ENCODE measurements at regions not wholly inside any gene's neighbourhood (a gene's known extent, or its start where the extent isn't known, plus 50 kb on each side); places are given as distances from the start of the nearest gene placed in this dataset.
"Not testable (repeated sequence)": the region's sequence is repeated elsewhere in the genome, so short reads cannot be mapped to it uniquely, and the experiment has no call there.

DNA sequence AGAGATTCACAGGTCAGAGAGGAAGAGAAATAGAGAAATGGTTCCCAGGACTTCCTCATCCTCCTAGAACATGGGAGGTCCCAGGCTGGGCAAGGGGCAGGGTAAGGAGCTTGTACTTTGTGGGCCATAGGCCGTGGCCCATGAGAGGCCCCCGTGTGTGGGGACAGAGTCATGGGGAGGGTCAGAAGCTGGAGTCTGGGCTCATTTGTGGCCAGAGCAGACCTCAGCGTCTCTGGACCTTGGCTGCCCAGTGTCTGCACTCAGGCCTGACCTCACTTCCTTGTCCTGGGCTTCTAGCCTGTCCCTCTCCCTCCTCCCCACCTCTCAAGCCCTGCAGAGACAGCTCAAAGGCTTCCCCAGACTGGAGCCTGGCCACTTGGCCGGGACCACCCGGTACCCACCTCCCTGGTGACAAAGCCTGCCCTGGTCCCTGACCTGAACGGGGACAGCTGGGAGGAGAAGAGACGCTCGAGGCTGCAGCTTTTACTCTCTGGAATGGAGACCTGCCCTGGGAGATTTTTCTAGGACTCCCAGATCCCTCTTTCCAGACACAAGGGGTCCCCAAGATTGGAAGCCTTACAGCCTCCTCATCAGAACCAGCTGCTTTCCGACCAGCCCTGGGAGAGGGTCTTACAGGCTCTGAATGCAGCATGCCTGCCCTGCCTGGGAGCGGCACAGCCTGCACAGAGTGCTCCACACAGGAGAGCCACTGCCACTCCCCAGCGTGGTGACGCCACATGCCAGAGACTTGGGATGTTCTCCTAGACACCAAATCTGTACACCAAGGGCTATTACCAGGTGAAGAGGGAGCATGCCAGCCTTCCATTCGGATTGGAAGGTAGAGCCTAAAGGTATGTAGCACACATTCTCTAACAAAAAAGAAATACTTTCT is 569.0 kb upstream of the B3GAT1 start:
- peak; percentile 66 for ATAC-seq

DNA sequence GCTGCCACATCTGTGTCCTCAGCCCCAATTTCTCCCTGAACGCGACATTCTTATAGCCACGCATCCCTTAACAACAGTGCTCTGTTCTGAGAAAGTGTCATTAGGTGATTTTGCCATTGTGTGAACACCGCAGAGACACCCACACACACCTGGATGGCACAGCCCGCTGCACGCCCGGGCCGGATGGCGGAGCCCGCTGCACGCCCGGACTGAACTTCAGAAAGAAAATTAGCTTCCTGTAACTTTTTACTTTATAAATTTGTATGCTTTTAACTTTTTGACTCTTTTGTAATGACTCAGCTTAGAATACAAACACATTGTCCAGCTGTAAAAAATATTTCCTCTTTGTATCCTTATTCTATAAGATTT is 567.0 kb upstream of the B3GAT1 start:
- ATAC-seq; DNase-seq (ENCODE audit: low spot score): not testable (repeated sequence)

More for the DNA sequence above, 569.0 kb upstream of the B3GAT1 start:
- no peak for DNase-seq (ENCODE audit: low spot score)

DNA sequence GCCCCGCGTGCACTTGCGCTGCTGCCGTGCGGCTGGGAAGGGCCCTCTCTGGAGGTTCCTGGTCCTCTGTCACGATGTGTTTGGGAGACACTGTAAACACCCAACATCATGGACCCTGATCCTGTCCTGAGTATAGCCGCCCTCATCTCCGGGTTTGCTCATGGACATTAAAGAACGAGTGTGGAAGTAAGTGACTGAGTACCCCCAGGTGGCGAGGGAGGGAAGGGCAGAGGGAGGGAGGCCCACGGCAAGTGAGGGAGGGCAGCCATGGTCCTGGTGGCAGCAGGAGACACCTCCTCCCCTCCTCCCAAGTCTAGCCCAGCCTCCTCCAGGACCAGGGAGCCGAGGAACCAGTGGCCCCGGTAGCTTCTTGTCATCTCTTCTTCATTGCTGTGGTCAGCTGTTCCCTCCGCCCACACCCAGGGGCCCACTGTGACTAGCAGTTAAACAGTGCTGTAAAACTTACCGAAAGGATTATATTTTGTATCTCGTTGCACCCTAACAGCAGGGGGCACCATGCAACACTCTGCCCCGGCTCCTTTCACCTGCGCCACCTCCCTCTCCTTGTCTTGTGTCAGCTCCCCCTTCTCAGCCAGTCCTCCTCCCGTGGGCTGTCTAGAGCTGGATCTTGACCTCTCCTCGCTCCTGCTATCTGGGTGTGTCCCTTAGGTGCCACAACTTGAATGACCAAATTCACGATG is 566.5 kb upstream of the B3GAT1 start:
- no peak for ATAC-seq
- no peak for DNase-seq (ENCODE audit: low spot score)

DNA sequence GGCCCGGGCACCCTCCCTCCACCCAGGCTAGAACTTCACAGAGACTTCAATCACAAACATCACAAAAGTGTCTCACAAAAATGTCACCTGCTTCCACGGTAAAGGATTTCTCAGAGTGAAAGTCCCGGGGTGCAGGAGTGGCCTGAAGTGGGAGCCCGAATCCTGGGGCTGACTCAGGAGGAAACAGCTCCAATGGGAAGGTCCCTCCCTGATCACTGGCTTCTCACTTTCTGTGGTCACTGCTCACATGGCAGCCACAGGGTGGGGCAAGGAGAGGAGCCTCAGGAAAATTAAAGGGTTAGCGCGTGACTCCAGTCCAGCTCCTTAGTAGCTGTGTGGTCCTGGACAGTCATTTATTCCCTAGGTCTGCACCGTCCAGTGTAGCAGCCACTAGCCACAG is 564.5 kb upstream of the B3GAT1 start:
- ATAC-seq (no peak), DNase-seq (ENCODE audit: low spot score) (no peak)

DNA sequence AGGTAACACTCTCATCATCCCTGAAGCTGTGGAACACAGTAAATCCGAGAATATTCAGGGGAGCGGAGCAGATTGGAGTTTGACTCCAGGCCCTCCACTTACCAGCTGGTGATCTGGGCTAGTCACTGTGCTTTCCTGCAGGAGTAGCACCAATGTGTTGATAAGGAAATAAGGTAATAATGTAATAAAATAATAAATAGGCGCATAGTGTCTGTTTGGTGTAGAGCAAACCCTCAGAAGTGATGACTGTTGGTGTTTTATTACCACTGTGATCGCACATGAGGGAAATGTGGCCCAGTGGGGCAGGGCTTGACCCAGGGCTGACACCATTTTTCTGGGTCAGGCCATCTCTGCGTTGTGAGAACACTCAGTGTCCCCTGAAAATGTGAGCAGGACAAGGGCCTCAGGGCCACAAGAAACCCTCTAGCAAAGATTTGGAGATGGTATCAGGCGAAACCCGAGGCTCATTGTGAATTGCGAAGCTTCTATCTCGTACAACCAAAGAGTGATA is 563.9 kb upstream of the B3GAT1 start:
- DNase-seq (ENCODE audit: low spot score), result no peak
- ATAC-seq, result no peak

DNA sequence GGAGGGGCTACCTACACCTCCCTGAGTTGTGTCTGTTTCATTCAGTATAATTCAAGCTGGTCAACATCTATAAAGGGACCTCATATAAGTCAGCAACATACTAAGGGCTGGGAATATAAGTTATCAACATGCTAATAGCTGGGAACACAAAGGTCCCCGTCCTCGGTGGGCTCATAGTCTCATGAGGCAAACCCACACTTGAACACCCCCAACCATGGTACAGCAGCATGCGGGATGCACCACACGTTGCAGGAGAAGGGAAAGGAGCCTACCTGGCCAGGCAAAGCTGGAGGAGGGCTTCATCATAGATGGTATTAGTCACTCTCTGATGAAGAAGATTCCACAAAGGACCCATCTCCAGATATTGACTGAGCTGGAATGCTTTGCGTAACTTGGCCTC is 561.8 kb upstream of the B3GAT1 start:
- DNase-seq (ENCODE audit: low spot score) (no peak), ATAC-seq (no peak)

DNA sequence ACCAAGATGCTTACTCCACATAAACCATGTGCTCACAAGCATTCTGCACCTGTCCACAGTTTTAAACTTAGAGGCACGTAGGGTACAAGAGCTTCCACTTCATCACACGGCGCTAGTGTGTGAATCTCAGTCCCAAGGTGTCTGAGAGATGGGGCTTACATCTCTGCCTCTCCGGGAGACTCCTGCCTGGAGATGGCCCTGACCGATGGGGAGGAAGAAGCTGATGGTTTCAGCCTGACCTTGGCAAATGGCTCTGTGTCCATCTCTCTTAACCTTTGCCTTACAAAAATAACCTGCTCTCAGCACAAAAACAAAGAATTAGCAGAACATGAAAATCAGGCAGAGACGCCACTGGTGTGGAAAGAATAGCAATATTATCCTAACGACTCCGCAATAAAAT is 559.3 kb upstream of the B3GAT1 start:
- ATAC-seq, result no peak
- no peak for DNase-seq (ENCODE audit: low spot score)

DNA sequence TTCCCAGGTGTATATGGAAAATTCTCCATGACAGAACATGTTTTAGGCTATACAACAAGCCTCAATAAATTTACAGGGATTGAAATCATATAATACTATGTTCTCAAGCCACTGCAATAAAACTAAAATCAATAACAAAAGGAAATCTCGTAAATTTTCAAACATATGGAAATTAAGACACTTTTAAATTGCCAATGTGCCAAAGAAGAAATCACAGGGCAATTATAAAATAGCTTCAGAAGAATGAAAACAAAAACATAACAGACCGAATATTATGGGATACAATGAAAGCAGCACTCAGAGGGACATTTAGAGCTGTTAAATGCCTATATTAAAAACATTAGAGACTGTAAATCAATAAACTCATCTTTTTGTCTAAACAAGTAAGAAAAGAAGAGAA is 555.7 kb upstream of the B3GAT1 start:
- DNase-seq (ENCODE audit: low spot score) (no peak), ATAC-seq (no peak)

DNA sequence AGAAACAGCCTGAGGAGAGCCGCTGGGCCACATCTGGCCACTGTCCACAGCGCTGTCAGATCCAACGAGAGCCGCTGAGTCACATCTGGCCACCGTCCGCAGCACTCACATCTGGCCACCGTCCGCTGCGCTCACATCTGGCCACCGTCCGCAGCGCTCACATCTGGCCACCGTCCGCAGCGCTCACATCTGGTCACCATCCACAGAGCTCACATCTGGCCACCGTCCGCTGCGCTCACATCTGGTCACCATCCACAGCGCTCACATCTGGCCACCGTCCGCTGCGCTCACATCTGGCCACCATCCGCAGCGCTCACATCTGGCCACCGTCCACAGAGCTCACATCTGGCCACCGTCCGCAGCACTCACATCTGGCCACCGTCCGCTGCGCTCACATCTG is 549.3 kb upstream of the B3GAT1 start:
- ATAC-seq; DNase-seq (ENCODE audit: low spot score): not testable (repeated sequence)

DNA sequence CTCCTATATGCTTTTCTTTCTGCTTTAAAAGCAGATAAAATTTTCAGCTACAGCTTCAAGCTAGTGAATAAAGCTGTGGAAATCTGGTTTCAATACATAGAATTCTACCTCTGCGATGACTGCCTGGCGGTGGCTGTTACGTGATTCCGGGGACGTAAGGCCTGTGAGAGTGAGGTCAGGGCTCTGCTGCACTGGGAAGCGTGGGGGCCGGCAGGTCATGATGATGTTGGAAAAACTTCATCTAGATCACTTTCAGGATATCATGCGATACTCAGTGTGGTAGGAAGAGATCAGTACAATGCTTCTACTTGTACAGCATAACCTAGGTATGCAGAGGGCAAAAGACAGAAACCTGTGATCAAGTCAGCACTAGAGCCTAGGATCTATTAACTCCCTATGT is 546.8 kb upstream of the B3GAT1 start:
- ATAC-seq, result no peak
- DNase-seq (ENCODE audit: low spot score), result no peak

DNA sequence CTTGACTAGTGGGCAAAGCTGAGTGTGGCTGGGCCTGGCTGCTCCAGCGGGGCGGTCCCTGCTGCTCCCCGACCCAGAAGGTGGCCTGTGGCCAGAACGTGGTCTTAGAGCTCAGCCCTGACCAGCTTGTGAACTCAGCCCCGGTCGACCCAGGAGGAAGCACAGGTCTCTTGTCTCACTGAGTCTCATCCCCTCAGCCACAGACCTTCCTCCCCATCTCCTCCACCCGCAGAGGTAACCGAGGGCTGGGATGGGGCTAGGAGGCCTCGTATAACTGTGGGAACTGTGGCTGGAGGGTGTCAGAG is 546.2 kb upstream of the B3GAT1 start:
- no peak for DNase-seq (ENCODE audit: low spot score)
- ATAC-seq, result no peak

DNA sequence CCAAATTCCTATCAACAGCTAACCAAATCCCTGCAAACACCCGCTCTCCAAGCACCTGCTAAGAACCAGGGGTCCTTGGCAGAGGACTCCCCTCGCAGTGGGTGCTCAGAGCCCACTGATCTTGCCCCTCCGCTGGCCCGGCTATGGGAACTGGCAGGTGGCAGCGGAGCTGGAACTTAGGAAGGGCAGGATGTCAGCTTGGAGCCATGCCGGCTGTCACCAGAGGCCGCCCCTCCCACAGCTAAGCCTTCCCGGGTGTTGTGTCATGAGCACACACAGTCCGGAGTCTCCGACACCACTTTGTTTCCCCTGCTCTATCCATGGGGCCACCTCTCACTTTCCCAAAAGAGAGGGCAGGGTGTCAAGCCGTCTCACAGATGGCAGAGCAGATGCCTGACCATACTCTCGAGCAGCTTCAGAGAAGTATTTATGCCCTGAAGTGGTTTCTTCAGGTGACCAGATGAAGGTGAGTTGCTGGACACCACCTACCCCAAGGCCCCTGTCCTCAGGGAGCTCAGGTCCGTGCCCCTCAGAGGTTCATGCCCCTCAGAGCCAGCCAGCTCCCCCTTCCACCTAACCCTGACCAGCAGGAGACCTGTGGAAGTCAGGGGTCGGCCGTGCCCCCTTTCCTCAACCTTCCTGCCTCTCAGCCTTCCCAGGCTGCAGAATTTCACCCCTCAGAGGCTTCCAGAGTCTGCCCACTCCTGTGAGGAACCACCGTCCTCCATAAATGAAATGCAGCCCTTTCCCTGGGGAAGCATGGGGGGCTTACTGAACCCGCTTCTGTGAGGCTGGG is 545.7 kb upstream of the B3GAT1 start:
- ATAC-seq (peak; percentile 19), DNase-seq (ENCODE audit: low spot score) (no peak)

DNA sequence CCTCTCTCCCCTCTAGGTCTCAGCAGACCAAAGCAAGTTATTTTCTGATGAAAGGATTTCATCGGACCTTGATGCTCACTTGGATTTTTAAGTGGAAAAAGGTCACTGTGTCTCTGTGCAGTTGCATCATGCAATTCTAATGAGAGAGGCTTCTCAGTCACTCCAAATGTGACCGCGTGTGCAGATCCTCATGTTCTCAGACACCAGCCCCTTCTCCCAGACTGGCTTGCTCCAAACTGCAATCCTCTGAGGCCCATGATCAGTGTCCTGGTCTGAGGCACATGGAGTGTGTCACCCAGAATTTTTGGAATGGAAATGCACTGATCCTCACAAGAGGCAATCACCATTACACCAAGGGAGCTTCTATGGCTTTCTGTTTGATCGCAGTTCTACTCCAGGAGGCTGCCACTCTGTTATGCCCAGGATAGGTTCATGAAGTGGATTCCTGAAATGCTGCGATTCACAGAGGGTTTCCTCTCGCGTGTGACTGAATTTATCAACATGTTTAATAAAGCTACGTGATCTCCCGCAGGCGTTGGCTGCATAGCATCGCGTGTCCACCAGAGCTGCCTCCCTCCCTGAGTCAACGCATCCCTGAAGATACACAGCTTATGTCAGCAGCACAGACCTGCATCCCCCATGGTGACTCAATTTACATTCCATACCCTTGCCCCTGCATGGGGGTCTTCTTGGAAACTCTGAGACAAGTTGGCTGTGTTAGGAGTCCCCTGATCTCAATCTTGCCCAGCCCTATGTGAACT is 544.6 kb upstream of the B3GAT1 start:
- DNase-seq (ENCODE audit: low spot score) (no peak), ATAC-seq (no peak)

DNA sequence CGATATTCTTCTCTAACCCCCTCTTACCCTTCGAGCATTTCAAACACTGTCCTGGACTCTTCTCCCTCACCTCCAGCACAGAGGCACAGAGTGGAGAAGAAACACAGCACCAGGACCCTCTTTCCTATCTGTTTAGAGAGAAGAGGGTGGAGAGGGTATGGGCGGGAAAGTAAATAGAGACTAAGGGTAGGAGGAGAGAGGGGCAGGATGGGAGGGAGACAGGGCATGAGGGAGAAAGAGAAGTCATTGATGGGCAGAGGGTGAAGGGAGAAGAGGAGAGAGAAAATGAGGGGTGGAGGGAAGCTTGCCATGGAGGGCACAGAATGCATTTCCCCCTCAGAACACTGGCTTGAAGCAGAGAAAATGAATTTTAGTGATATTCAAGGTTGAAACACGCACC is 543.9 kb upstream of the B3GAT1 start:
- DNase-seq (ENCODE audit: low spot score); ATAC-seq: not testable (repeated sequence)

DNA sequence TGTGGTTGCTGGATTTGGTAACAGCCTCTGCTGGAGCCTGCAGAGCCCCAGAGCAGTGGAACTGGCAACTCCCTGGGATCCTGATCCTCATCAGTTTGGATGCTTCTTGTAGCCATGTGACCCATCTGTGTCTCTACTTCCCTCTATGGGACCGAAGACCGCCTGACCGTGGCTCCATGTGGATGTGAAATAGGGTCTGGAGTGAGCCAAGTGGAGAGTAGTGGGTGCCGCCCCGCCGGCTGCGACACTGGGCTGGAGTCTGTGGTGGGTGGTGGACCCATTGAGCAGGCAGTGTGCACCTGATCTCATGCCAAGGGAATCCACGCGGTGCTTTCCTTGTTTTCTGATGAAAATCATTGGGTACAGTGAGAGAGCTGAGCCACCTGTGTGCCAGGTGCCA is 543.2 kb upstream of the B3GAT1 start:
- DNase-seq (ENCODE audit: low spot score), result no peak

DNA sequence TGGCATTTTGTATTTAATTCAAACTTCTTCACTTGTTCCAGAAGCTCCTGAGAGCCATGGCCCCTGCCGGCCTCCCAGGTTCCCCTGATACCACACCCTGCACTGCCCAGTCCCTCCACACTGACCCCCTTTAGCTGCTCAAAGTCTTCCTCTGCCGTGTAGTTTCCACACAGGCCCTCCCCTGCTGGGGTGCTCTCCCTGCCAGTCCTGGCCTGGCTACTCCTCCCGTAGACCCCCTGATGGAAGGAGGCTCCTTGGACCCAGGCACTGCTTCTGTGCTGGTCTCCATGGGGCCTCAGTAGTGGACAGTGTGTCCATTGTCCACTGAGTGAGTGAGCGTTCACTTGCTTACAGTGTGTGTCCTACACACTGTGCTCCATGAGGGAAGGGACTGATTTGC is 542.4 kb upstream of the B3GAT1 start:
- DNase-seq (ENCODE audit: low spot score); ATAC-seq: not testable (repeated sequence)

More for the DNA sequence above, 543.2 kb upstream of the B3GAT1 start:
- no peak for ATAC-seq

DNA sequence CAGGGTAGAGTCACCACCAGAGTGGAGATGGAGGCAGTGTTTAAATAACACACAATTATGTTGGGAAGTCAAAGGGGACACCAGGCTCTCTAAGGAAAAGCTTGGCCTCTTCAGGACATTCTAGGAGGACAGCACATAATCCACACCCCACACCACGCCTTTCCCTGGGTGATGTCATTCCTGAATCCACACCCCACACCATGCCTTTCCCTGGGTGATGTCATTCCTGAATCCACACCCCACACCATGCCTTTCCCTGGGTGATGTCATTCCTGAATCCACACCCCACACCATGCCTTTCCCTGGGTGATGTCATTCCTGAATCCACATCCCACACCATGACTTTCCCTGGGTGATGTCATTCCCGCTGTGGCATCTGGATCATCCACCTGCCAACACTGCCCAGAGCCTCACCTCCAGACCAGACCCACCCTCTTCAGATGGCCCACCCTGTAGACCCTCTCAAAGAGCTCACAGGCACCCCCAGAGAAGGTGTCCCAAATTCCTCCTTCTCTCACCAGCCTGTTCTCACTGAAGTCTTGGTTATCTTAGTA is 541.5 kb upstream of the B3GAT1 start:
- ATAC-seq; DNase-seq (ENCODE audit: low spot score): not testable (repeated sequence)

DNA sequence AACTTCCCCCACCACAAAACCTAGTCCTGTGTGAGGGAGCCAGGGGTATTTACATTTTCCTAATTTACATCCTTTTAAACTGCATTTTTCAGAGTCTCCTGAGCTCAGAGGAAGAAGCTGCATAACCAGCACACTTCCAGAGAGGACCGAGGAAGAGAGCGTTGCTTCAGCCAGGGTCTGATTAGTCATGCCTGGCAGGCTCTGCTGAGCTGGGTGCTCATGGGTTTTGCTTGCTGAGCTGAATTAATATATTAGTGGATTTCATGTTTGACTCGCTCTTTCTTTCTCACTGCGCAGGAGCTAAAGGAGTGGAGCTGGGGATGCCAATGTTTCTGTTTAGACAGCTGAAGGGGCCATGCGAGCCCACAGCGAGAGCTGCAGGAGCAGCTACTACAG is 539.3 kb upstream of the B3GAT1 start:
- DNase-seq (ENCODE audit: low spot score), result no peak
- ATAC-seq, result no peak

DNA sequence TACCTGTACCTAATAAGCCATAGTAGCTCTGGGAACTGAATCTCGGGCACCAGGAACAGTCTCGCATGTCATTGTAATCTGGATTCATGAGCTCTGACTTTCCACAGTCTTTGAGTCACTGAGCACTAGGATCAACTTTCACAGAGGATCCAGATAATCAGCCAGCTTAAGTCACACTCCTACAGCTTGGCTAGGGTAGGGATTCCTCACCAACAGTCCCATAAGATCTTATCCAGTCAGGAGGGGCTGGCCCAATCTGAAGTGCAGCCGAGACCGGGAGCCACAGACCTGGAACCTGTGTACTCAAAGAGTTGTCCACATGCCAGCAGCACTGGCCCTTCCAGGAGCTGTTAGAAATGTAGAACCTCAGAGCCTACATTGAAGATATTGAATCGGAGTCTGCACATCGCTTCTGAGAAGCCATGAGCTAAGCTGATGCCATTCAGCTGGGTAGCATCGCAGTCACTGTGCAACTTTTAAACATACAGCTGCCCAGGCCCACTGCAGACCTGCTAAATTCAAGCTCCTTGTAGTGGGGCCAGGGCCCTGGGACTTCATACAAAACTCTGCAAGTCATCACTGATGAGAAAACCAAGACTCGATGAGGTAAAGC is 538.8 kb upstream of the B3GAT1 start:
- ATAC-seq (no peak), DNase-seq (ENCODE audit: low spot score) (no peak)

Data from left lobe of liver (tissue), 2 donors.